H1 (cell line): ENCODE measurements at regions not wholly inside any gene's neighbourhood (a gene's known extent, or its start where the extent isn't known, plus 50 kb on each side); places are given as distances from the start of the nearest gene placed in this dataset.

ENCODE experiments used
- BCL11A ChIP-seq, 2 experiments: IDR thresholded peaks; one replicate each; pipeline ENCODE4 v1.6.1; 2011; ENCODE audit warnings: low read depth in 2 of 2, low read length in 2 of 2, mild to moderate bottlenecking in 2 of 2
- BRCA1 ChIP-seq: IDR thresholded peaks from 2 replicates; pipeline ENCODE4 v1.6.1; 2012; ENCODE audit warnings: low read depth, low read length, improper control_type of control experiment
- CBX5 ChIP-seq: fragments of 300-800, 300-1000 bp; sonication (generic); IDR thresholded peaks from 2 replicates; pipeline ENCODE4 v1.7.1; 2016; ENCODE audit warnings: antibody characterized with exemption, low read length, low read depth
- EP300 ChIP-seq, 2 experiments: IDR thresholded peaks; 1 replicate in 1 of 2; 2 replicates in 1 of 2; pipeline ENCODE4 v1.6.1; 2011 to 2012; ENCODE audit warnings: low read depth in 2 of 2, low read length in 2 of 2, mild to moderate bottlenecking in 2 of 2, borderline replicate concordance in 1 of 2, inconsistent platforms in 1 of 2, moderate library complexity in 1 of 2
- GTF2F1 ChIP-seq: IDR thresholded peaks from 2 replicates; pipeline ENCODE4 v1.6.1; 2012; ENCODE audit warnings: low read depth, low read length, improper control_type of control experiment, borderline replicate concordance
- POLR2A ChIP-seq, 2 experiments: IDR thresholded peaks; 1 replicate in 1 of 2; 2 replicates in 1 of 2; pipeline ENCODE4 v1.6.1; 2011; ENCODE audit warnings: low read depth in 2 of 2, low read length in 2 of 2, mild to moderate bottlenecking in 2 of 2; ENCODE audit errors: control extremely low read depth in 1 of 2
- POLR2AphosphoS5 ChIP-seq: IDR thresholded peaks from 2 replicates; pipeline ENCODE4 v1.6.1; 2011; ENCODE audit warnings: low read depth, low read length
- RAD21 ChIP-seq, 2 experiments: IDR thresholded peaks in 1 of 2; conservative IDR thresholded peaks in 1 of 2; 2 replicates each; pipeline ENCODE4 v1.6.1; 2011; ENCODE audit warnings: low read depth in 2 of 2, low read length in 2 of 2, improper control_type of control experiment in 1 of 2, inconsistent platforms in 1 of 2, mild to moderate bottlenecking in 1 of 2, moderate library complexity in 1 of 2
- RFX5 ChIP-seq: IDR thresholded peaks from 2 replicates; pipeline ENCODE4 v1.6.1; 2011; ENCODE audit warnings: low read depth, low read length, improper control_type of control experiment, borderline replicate concordance
- TAF1 ChIP-seq: IDR thresholded peaks from 2 replicates; pipeline ENCODE4 v1.6.1; 2011; ENCODE audit warnings: mild to moderate bottlenecking, low read depth, low read length
- TF ChIP-seq, protein P1 (sequence below): IDR thresholded peaks from 2 replicates; pipeline ENCODE4 v1.6.1; 2012; ENCODE audit warnings: inconsistent platforms
- TF ChIP-seq, protein P2 (sequence below), 3 experiments: IDR thresholded peaks; 1 replicate in 2 of 3; 2 replicates in 1 of 3; pipeline versions ENCODE4 v1.5.1 to v1.6.1; 2011; ENCODE audit warnings: low read length in 3 of 3, mild to moderate bottlenecking in 3 of 3, inconsistent platforms in 2 of 3, low read depth in 1 of 3, moderate library complexity in 1 of 3; ENCODE audit not compliant: insufficient read depth in 1 of 3; ENCODE audit errors: control extremely low read depth in 1 of 3

DNA sequence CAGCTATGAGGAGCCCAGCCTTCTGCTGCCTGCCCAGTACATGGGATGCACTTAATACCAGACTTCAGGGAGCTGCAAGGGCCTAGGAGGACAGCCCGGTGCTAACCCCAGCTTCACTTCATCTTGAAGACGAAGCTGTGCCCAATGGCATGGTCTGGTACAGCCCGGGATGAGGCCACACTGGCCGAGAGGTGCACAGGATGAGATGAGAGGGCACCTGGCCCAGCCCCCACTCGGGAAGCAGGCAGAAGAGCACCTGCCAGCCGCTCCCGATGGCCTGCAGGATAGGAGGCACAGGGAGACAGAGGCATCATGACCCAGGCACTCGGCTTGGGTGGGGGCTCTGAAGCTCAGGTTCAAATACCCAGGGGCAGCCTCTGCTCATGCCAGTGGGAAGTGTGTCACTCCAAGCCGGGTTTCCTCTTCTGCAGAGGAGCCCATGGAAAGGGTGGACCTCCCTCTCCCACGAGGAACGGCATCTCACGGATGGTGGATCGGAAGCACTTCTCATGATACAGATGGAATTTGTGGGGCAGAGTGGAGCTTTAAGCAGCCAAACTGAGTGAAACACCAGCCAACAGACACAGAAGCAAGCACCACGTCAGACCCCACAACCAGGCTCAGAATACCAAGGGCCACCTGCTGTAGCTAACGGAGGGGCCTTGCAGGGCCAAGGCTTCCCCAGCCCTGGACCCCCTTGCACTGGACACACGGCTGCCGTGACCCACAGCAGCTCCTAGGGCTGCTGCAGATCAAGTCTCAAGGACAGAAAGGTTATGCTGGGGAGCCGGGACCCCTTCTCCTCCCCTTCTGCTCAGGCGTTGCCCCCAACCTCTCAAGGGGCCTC lies 875.2 kb downstream of the BRD1 start:
- TF ChIP-seq EP300 (IDR thresholded peaks at IDR 0.05; ENCODE audit: borderline replicate concordance in 1 of 2, low read depth in 2 of 2, low read length in 2 of 2) (no peak), TAF1 (no peak), POLR2AphosphoS5 (no peak), RFX5 (no peak), BCL11A (IDR thresholded peaks at IDR 0.05; ENCODE audit: low read depth in 2 of 2, low read length in 2 of 2) (no peak), POLR2A (IDR thresholded peaks at IDR 0.05; ENCODE audit: control extremely low read depth in 1 of 2, low read depth in 2 of 2, low read length in 2 of 2) (no peak), BRCA1 (no peak), CBX5 (no peak), RAD21 (IDR thresholded peaks at IDR 0.05 in 1 of 2, conservative IDR thresholded peaks at IDR 0.05 in 1 of 2; ENCODE audit: low read depth in 2 of 2, low read length in 2 of 2) (no peak), GTF2F1 (no peak)
- TF ChIP-seq, protein P1, sequence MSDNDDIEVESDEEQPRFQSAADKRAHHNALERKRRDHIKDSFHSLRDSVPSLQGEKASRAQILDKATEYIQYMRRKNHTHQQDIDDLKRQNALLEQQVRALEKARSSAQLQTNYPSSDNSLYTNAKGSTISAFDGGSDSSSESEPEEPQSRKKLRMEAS, result no peak
- TF ChIP-seq, protein P2, sequence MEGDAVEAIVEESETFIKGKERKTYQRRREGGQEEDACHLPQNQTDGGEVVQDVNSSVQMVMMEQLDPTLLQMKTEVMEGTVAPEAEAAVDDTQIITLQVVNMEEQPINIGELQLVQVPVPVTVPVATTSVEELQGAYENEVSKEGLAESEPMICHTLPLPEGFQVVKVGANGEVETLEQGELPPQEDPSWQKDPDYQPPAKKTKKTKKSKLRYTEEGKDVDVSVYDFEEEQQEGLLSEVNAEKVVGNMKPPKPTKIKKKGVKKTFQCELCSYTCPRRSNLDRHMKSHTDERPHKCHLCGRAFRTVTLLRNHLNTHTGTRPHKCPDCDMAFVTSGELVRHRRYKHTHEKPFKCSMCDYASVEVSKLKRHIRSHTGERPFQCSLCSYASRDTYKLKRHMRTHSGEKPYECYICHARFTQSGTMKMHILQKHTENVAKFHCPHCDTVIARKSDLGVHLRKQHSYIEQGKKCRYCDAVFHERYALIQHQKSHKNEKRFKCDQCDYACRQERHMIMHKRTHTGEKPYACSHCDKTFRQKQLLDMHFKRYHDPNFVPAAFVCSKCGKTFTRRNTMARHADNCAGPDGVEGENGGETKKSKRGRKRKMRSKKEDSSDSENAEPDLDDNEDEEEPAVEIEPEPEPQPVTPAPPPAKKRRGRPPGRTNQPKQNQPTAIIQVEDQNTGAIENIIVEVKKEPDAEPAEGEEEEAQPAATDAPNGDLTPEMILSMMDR (IDR thresholded peaks at IDR 0.05; ENCODE audit: control extremely low read depth in 1 of 3, insufficient read depth in 1 of 3, low read depth in 1 of 3, low read length in 3 of 3), result no peak
